ENCODE measurements at regions not wholly inside any gene's neighbourhood (a gene's known extent, or its start where the extent isn't known, plus 50 kb on each side); places are given as distances from the start of the nearest gene placed in this dataset.
A peak's percentile ranks its signal among the peaks of the same experiment; 100 is the strongest.

DNA sequence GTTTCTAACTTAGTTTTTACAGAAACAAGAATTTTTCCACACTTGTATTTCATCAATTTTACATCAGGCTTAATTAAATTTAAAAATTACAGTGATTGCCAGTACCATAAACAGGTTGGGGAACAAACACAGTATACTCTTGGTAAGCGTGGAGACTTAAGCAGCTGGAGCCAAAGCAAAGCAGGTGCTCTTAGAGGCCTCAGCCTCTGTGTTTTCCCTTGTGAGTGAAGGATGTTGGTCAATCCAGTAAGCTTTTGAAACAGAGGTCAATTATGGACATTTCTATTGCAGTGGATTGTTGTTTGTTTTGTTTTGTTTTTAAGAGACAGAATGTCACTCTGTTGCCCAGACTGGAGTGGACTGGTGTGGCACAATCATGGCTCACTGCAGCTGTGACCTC lies 100.6 kb upstream of the CELF2 start:
- no peak overlapping the region for H2BK120ac ChIP-seq (ENCODE audit: low read depth, low read length)
- no peak overlapping the region for H2BK12ac ChIP-seq (ENCODE audit: low read length)
- no peak overlapping the region for H2BK15ac ChIP-seq (ENCODE audit: low read length)
- no peak overlapping the region for H3K14ac ChIP-seq (ENCODE audit: low read length)
- H3K27ac ChIP-seq (replicated peaks; ENCODE audit: low read length) = no peak overlapping the region
- H2AFZ ChIP-seq (ENCODE audit: low read length) = no peak overlapping the region
- no peak overlapping the region for H4K91ac ChIP-seq (ENCODE audit: low read depth, low read length, poor library complexity)
- no peak overlapping the region for H3K4me3 ChIP-seq (ENCODE audit: low read length in 2 of 2)
- no peaks in the 10 kb centered on the region for H3K36me3 ChIP-seq (replicated peaks in 1 of 2; ENCODE audit: control insufficient read depth in 2 of 2, insufficient read depth in 2 of 2, low read length in 2 of 2)
- H3K18ac ChIP-seq (ENCODE audit: low read length) = peak overlapping the region; percentile 51
- WGBS, 2 donors (ENCODE audit: extremely low coverage in 2 of 2, insufficient read length in 2 of 2, insufficient replicate concordance in 1 of 2) = no CpG with 5 or more reads among the region's 1 CpG
- peaks cover 0 to 4% (median 0%) of the 10 kb centered on the region in 3 experiments for H3K27me3 ChIP-seq (ENCODE audit: control insufficient read depth in 3 of 3, insufficient read depth in 3 of 3, low read depth in 1 of 3, low read length in 3 of 3)
- peaks cover 0 to 2% of the 10 kb centered on the region in 2 donors for H3K4me1 ChIP-seq (ENCODE audit: control insufficient read depth in 2 of 2, insufficient read depth in 1 of 2, low read depth in 1 of 2, low read length in 2 of 2)
- no peak overlapping the region for H2BK5ac ChIP-seq (ENCODE audit: low read length)
- H2AK5ac ChIP-seq (ENCODE audit: low read depth, low read length) = no peak overlapping the region
- no peaks in the 10 kb centered on the region for H3K79me1 ChIP-seq (ENCODE audit: low read depth, low read length)
- no peak overlapping the region for H4K8ac ChIP-seq (ENCODE audit: low read depth, low read length)
- H3K4ac ChIP-seq (ENCODE audit: low read length) = no peak overlapping the region
- no peak overlapping the region for H3K23ac ChIP-seq (ENCODE audit: low read depth, low read length, poor library complexity)
- H3K9me3 ChIP-seq (replicated peaks in 1 of 2; ENCODE audit: control insufficient read depth in 2 of 2, insufficient read depth in 1 of 2, low read depth in 1 of 2, low read length in 2 of 2) = peaks cover 0 to 3% of the 10 kb centered on the region in 2 donors
- H3K4me2 ChIP-seq (ENCODE audit: insufficient read depth, low read length, poor library complexity, severe bottlenecking) = no peak overlapping the region
- DNase-seq (ENCODE audit: low spot score) = no peak
- no peak overlapping the region for H3K9ac ChIP-seq (ENCODE audit: low read depth, low read length, poor library complexity)

- Histone ChIP-seq H3K27me3 (ENCODE audit: control insufficient read depth in 3 of 3, insufficient read depth in 3 of 3, low read depth in 1 of 3, low read length in 3 of 3) (peaks cover 0 to 4% (median 0%) of the 10 kb centered on the region in 3 experiments), H3K36me3 (replicated peaks in 1 of 2; ENCODE audit: control insufficient read depth in 2 of 2, insufficient read depth in 2 of 2, low read length in 2 of 2) (no peaks in the 10 kb centered on the region), H4K8ac (ENCODE audit: low read depth, low read length) (no peak overlapping the region), H2BK120ac (ENCODE audit: low read depth, low read length) (no peak overlapping the region), H2AFZ (ENCODE audit: low read length) (no peak overlapping the region), H3K27ac (replicated peaks; ENCODE audit: low read length) (no peak overlapping the region), H2BK15ac (ENCODE audit: low read length) (no peak overlapping the region), H3K4me1 (ENCODE audit: control insufficient read depth in 2 of 2, insufficient read depth in 1 of 2, low read depth in 1 of 2, low read length in 2 of 2) (peaks cover 0 to 1% of the 10 kb centered on the region in 2 donors), H3K18ac (ENCODE audit: low read length) (no peak overlapping the region), H3K4ac (ENCODE audit: low read length) (no peak overlapping the region), H2BK5ac (ENCODE audit: low read length) (no peak overlapping the region), H4K91ac (ENCODE audit: low read depth, low read length, poor library complexity) (no peak overlapping the region), H2AK5ac (ENCODE audit: low read depth, low read length) (no peak overlapping the region), H3K4me3 (ENCODE audit: low read length in 2 of 2) (no peak overlapping the region), H2BK12ac (ENCODE audit: low read length) (no peak overlapping the region), H3K23ac (ENCODE audit: low read depth, low read length, poor library complexity) (no peak overlapping the region), H3K4me2 (ENCODE audit: insufficient read depth, low read length, poor library complexity, severe bottlenecking) (no peak overlapping the region), H3K79me1 (ENCODE audit: low read depth, low read length) (no peaks in the 10 kb centered on the region), H3K9me3 (replicated peaks in 1 of 2; ENCODE audit: control insufficient read depth in 2 of 2, insufficient read depth in 1 of 2, low read depth in 1 of 2, low read length in 2 of 2) (peaks cover 0 to 3% of the 10 kb centered on the region in 2 donors), H3K9ac (ENCODE audit: low read depth, low read length, poor library complexity) (no peak overlapping the region), H3K14ac (ENCODE audit: low read length) (no peak overlapping the region)
- DNase-seq (ENCODE audit: low spot score) = no peak
- no CpG with 5 or more reads among the region's 5 CpGs for WGBS, 2 donors (ENCODE audit: extremely low coverage in 2 of 2, insufficient read length in 2 of 2, insufficient replicate concordance in 1 of 2)
Measured at GRCh38 chr10:10919976-10920375, 97.7 kb upstream of the CELF2 start.

GRCh38 chr10:10921826-10922461 lies 95.7 kb upstream of the CELF2 start:
- H4K8ac ChIP-seq (ENCODE audit: low read depth, low read length) = no peak overlapping the region
- peaks cover 0 to 4% (median 0%) of the 10 kb centered on the region in 3 experiments for H3K27me3 ChIP-seq (ENCODE audit: control insufficient read depth in 3 of 3, insufficient read depth in 3 of 3, low read depth in 1 of 3, low read length in 3 of 3)
- no peaks in the 10 kb centered on the region for H3K36me3 ChIP-seq (replicated peaks in 1 of 2; ENCODE audit: control insufficient read depth in 2 of 2, insufficient read depth in 2 of 2, low read length in 2 of 2)
- H2BK12ac ChIP-seq (ENCODE audit: low read length) = no peak overlapping the region
- no peak overlapping the region for H4K91ac ChIP-seq (ENCODE audit: low read depth, low read length, poor library complexity)
- peaks cover 0 to 1% of the 10 kb centered on the region in 2 donors for H3K4me1 ChIP-seq (ENCODE audit: control insufficient read depth in 2 of 2, insufficient read depth in 1 of 2, low read depth in 1 of 2, low read length in 2 of 2)
- no peak overlapping the region for H2BK5ac ChIP-seq (ENCODE audit: low read length)
- no peak overlapping the region for H3K27ac ChIP-seq (replicated peaks; ENCODE audit: low read length)
- no peak overlapping the region for H2AFZ ChIP-seq (ENCODE audit: low read length)
- H3K9ac ChIP-seq (ENCODE audit: low read depth, low read length, poor library complexity) = no peak overlapping the region
- no peak overlapping the region for H3K18ac ChIP-seq (ENCODE audit: low read length)
- no peak overlapping the region for H2BK120ac ChIP-seq (ENCODE audit: low read depth, low read length)
- H3K79me1 ChIP-seq (ENCODE audit: low read depth, low read length) = no peaks in the 10 kb centered on the region
- no peak overlapping the region for H2AK5ac ChIP-seq (ENCODE audit: low read depth, low read length)
- no CpG with 5 or more reads among the region's 12 CpGs for WGBS, 2 donors (ENCODE audit: extremely low coverage in 2 of 2, insufficient read length in 2 of 2, insufficient replicate concordance in 1 of 2)
- peaks cover 0 to 3% of the 10 kb centered on the region in 2 donors for H3K9me3 ChIP-seq (replicated peaks in 1 of 2; ENCODE audit: control insufficient read depth in 2 of 2, insufficient read depth in 1 of 2, low read depth in 1 of 2, low read length in 2 of 2)
- H3K23ac ChIP-seq (ENCODE audit: low read depth, low read length, poor library complexity) = no peak overlapping the region
- no peak overlapping the region for H3K4me3 ChIP-seq (ENCODE audit: low read length in 2 of 2)
- H3K14ac ChIP-seq (ENCODE audit: low read length) = no peak overlapping the region
- H3K4me2 ChIP-seq (ENCODE audit: insufficient read depth, low read length, poor library complexity, severe bottlenecking) = no peak overlapping the region
- DNase-seq (ENCODE audit: low spot score) = no peak
- H2BK15ac ChIP-seq (ENCODE audit: low read length) = no peak overlapping the region
- no peak overlapping the region for H3K4ac ChIP-seq (ENCODE audit: low read length)

- Histone ChIP-seq H3K4me3 (ENCODE audit: low read length in 2 of 2) (no peak overlapping the region), H3K36me3 (replicated peaks in 1 of 2; ENCODE audit: control insufficient read depth in 2 of 2, insufficient read depth in 2 of 2, low read length in 2 of 2) (no peaks in the 10 kb centered on the region), H3K4me1 (ENCODE audit: control insufficient read depth in 2 of 2, insufficient read depth in 1 of 2, low read depth in 1 of 2, low read length in 2 of 2) (peaks cover 0 to under 1% of the 10 kb centered on the region in 2 donors), H3K14ac (ENCODE audit: low read length) (no peak overlapping the region), H2BK120ac (ENCODE audit: low read depth, low read length) (no peak overlapping the region), H2AK5ac (ENCODE audit: low read depth, low read length) (no peak overlapping the region), H3K4me2 (ENCODE audit: insufficient read depth, low read length, poor library complexity, severe bottlenecking) (no peak overlapping the region), H4K8ac (ENCODE audit: low read depth, low read length) (no peak overlapping the region), H3K9ac (ENCODE audit: low read depth, low read length, poor library complexity) (no peak overlapping the region), H3K23ac (ENCODE audit: low read depth, low read length, poor library complexity) (no peak overlapping the region), H3K27ac (replicated peaks; ENCODE audit: low read length) (no peak overlapping the region), H2BK15ac (ENCODE audit: low read length) (no peak overlapping the region), H2AFZ (ENCODE audit: low read length) (no peak overlapping the region), H2BK12ac (ENCODE audit: low read length) (no peak overlapping the region), H3K79me1 (ENCODE audit: low read depth, low read length) (no peaks in the 10 kb centered on the region), H3K27me3 (ENCODE audit: control insufficient read depth in 3 of 3, insufficient read depth in 3 of 3, low read depth in 1 of 3, low read length in 3 of 3) (no peaks in the 10 kb centered on the region), H3K4ac (ENCODE audit: low read length) (no peak overlapping the region), H3K9me3 (replicated peaks in 1 of 2; ENCODE audit: control insufficient read depth in 2 of 2, insufficient read depth in 1 of 2, low read depth in 1 of 2, low read length in 2 of 2) (peaks cover 0 to 2% of the 10 kb centered on the region in 2 donors), H4K91ac (ENCODE audit: low read depth, low read length, poor library complexity) (no peak overlapping the region), H2BK5ac (ENCODE audit: low read length) (no peak overlapping the region), H3K18ac (ENCODE audit: low read length) (no peak overlapping the region)
- DNase-seq (ENCODE audit: low spot score) = no peak
- no CpG with 5 or more reads among the region's 17 CpGs for WGBS, 2 donors (ENCODE audit: extremely low coverage in 2 of 2, insufficient read length in 2 of 2, insufficient replicate concordance in 1 of 2)
Measured at GRCh38 chr10:10923029-10923651, 94.5 kb upstream of the CELF2 start.

Data from neuronal stem cell (in vitro differentiated cells).